ENCODE measurements at regions not wholly inside any gene's neighbourhood (a gene's known extent, or its start where the extent isn't known, plus 50 kb on each side); places are given as distances from the start of the nearest gene placed in this dataset.

GRCh38 chr20:40763646-40764295 is 74.7 kb upstream of the MAFB start:
- TF ChIP-seq, protein P1, sequence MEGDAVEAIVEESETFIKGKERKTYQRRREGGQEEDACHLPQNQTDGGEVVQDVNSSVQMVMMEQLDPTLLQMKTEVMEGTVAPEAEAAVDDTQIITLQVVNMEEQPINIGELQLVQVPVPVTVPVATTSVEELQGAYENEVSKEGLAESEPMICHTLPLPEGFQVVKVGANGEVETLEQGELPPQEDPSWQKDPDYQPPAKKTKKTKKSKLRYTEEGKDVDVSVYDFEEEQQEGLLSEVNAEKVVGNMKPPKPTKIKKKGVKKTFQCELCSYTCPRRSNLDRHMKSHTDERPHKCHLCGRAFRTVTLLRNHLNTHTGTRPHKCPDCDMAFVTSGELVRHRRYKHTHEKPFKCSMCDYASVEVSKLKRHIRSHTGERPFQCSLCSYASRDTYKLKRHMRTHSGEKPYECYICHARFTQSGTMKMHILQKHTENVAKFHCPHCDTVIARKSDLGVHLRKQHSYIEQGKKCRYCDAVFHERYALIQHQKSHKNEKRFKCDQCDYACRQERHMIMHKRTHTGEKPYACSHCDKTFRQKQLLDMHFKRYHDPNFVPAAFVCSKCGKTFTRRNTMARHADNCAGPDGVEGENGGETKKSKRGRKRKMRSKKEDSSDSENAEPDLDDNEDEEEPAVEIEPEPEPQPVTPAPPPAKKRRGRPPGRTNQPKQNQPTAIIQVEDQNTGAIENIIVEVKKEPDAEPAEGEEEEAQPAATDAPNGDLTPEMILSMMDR (IDR thresholded peaks at IDR 0.05) = no peak
- no peak for TF ChIP-seq POLR2A (IDR thresholded peaks at IDR 0.05)

All from breast epithelium (tissue), 3 donors.